ENCODE measurements at regions not wholly inside any gene's neighbourhood (a gene's known extent, or its start where the extent isn't known, plus 50 kb on each side); places are given as distances from the start of the nearest gene placed in this dataset.

DNA sequence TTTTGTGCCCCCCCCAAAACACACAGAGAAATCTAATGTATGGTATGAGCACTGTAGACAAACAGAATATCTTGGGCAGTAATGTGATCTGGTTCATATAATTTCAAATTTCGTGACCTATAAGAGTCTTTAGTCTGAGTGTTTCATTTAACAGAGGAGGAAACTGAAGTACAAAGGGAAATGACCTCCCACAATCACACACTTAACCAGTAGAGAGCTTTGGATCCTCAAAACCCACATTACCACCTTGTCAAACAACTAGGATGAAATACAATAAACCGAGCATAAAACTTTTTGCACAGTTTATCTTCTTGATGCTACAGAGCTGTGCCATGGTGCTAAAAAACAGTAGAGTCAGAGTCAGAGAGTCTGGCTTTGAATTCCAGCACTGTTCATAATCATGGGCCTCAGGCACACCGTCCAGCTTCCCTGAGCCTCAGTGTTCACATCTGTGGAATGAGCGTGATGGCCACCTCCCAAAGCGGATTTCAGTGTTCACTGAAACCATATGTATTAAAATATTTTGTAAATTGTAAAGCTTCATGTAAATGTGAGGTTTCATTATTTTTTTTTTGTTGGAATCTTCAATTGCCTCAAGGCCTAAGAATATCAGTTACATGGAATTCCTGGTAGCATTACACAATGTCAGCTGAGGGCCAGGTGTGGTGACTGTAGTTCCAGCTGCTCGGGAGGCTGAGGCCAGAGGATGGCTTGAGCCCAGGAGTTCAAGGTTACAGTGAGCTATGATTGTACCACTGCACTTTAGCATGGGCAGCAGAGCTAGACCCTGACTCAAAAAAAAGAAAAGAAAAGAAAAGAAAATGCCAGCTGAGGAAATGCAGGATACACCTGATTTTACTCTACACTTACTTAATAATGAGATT lies 126.4 kb upstream of the FRY start:
- TF ChIP-seq CTCF (IDR thresholded peaks at IDR 0.05; ENCODE audit: low read depth, low read length), result no peak
- no peak for DNase-seq (ENCODE audit: extremely low read depth, low read depth)

DNA sequence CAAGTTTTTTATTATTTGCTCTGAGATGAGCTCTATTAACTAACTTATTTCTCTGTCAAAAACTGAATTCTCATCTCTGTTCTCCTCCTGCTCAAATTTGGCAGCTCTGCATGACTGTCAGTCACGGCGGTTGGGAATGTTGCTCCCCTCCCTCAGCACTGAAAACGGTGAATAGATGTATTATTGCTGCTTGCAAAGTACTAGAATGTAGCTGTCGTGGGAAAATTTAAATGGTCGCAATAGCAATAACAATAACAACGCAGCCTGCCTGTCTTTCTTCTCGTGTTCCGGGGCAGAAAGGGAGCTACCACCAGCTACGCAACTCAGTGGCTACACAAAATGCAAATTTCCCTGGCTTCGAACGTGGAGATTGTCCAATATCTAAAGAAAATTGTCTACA lies 125.6 kb upstream of the FRY start:
- no peak for DNase-seq (ENCODE audit: extremely low read depth, low read depth)
- no peak for TF ChIP-seq CTCF (IDR thresholded peaks at IDR 0.05; ENCODE audit: low read depth, low read length)

GRCh38 chr13:31908696-31909411 lies 122.7 kb upstream of the FRY start:
- DNase-seq (ENCODE audit: extremely low read depth, low read depth), result no peak
- no peak for TF ChIP-seq CTCF (IDR thresholded peaks at IDR 0.05; ENCODE audit: low read depth, low read length)

DNA sequence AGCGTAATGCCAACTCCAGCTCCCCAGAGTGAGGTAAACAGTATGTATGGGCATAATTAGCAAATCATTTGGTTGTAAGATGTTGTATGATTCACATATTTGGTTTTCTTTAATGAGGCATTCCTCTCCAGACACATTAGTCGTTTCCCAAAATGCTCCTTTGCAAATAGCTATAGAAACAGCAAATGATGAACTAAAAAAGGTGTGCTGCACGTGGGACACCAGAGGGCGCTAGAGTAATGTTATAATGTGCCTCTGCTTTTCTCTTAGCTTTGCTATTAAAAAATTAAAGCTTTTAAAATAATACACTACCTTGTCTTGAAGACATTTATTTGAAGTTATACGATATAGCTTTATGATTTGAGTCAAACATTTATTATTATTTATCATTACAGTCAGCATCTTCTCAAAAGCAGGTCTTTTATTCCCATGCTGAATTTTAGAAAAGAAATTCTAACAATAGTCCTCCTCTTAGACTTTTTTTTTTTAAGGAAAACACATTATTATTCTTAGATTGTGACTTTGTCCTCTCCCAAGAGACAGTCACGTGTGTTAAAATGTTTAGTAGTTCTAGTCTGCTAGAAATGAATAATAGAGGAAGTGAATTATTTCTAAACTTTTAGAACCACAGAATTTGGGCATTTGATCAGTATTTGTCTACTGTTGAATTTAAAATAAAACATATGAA lies 121.6 kb upstream of the FRY start:
- TF ChIP-seq CTCF (IDR thresholded peaks at IDR 0.05; ENCODE audit: low read depth, low read length), result peak; percentile 85
- no peak for DNase-seq (ENCODE audit: extremely low read depth, low read depth)

GRCh38 chr13:31910633-31911032 lies 120.9 kb upstream of the FRY start:
- TF ChIP-seq CTCF (IDR thresholded peaks at IDR 0.05; ENCODE audit: low read depth, low read length), result no peak
- DNase-seq (ENCODE audit: extremely low read depth, low read depth), result no peak

DNA sequence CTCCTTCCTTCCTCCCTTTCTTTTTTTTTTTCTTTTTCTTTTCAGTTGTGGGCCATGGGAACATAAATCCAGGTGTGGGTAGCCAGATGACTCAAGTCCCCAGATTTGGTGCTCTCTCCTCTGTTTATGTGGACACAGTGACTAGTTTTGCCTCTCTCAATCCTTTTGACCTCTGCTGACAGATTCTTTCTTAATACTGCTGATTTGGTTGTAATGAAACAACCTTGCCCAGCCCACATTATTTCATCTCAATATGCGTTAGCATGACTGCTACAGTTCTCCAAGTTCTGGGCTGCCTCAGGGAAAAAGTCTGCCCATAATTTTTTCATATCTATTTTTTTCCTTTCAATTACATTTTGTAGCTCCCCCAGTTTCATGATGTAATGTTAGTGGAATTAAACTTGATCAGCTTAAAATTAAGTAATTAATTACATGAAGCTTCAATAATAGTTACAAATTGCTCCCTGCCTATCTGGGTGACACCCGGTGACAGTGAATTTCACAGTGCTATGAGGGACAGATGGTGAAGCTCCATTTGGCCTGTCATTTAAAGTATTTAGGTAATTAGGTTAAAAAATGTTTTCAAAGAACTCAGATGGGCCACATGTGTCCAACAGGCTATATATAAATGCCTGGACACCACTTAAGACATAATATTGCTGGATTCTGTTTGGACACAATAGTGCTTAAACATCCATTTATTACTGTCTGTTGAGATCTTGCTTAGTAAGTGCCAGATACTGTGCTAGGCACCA lies 118.8 kb upstream of the FRY start:
- no peak for TF ChIP-seq CTCF (IDR thresholded peaks at IDR 0.05; ENCODE audit: low read depth, low read length)
- no peak for DNase-seq (ENCODE audit: extremely low read depth, low read depth)
